GM13976 (cell line): ENCODE measurements at regions not wholly inside any gene's neighbourhood (a gene's known extent, or its start where the extent isn't known, plus 50 kb on each side); places are given as distances from the start of the nearest gene placed in this dataset.

Experiments
- DNase-seq: peaks from one replicate; pipeline ENCODE4 v3.0.0; 2012; ENCODE audit warnings: low spot score
- CTCF ChIP-seq: IDR thresholded peaks from 2 replicates; pipeline ENCODE4 v1.5.1; 2012; ENCODE audit warnings: borderline replicate concordance, mild to moderate bottlenecking; ENCODE audit not compliant: insufficient read depth; ENCODE audit errors: extremely low read depth, missing control alignments, control extremely low read depth
- in situ Hi-C: fragments of 300-500 bp; cut with MboI; formaldehyde crosslinking; loops from one replicate; pipeline ENCODE4 v1.12.0; 2022; ENCODE audit warnings: low sequenced_read_pairs, mixed read lengths, inconsistent platforms; ENCODE audit not compliant: unreplicated experiment

- TF ChIP-seq CTCF, result no peak
- no peak for DNase-seq
- in situ Hi-C loops, result no loop called here
Observed at GRCh38 chr14:71716041-71716772, 216.0 kb upstream of the RGS6 start.

GRCh38 chr14:71720978-71721624, 211.1 kb upstream of the RGS6 start:
- TF ChIP-seq CTCF, result no peak
- peak; percentile 37 for DNase-seq
- in situ Hi-C loops, result no loop called here

GRCh38 chr14:71721791-71722190, 210.4 kb upstream of the RGS6 start:
- in situ Hi-C loops, result no loop called here
- no peak for DNase-seq
- TF ChIP-seq CTCF, result no peak

- no peak for TF ChIP-seq CTCF
- DNase-seq, result no peak
- in situ Hi-C loops, result no loop called here
Observed at GRCh38 chr14:71722885-71723284, 209.3 kb upstream of the RGS6 start.

GRCh38 chr14:71725922-71726579, 206.2 kb upstream of the RGS6 start:
- no peak for TF ChIP-seq CTCF
- in situ Hi-C loops, result no loop called here
- DNase-seq, result no peak

- in situ Hi-C loops, result no loop called here
- DNase-seq, result no peak
- no peak for TF ChIP-seq CTCF
Observed at GRCh38 chr14:71726580-71727021, 205.6 kb upstream of the RGS6 start.
